GM23338 (cell line): ENCODE measurements at regions not wholly inside any gene's neighbourhood (a gene's known extent, or its start where the extent isn't known, plus 50 kb on each side); places are given as distances from the start of the nearest gene placed in this dataset.

Experiments used
- ATAC-seq: fragments of 200-7000 bp; cut with Tn5 transposase; 3 replicates; pipeline ENCODE4 v1.9.1; 2020
- DNase-seq: peaks from one replicate; pipeline ENCODE4 v3.0.0-alpha.2; 2015; ENCODE audit warnings: low spot score
- H2AFZ ChIP-seq: fragments of 200-600 bp; sonication (generic); 2 replicates; pipeline ENCODE4 v1.8.0; 2016; ENCODE audit warnings: antibody characterized with exemption, mild to moderate bottlenecking, moderate library complexity
- H3F3A ChIP-seq: fragments of 200-600 bp; sonication (generic); replicated peaks from 2 replicates; pipeline ENCODE4 v1.8.0; 2017; ENCODE audit warnings: antibody characterized with exemption, mixed run types, low read depth
- H3K27ac ChIP-seq: fragments of 200-600 bp; sonication (generic); 2 replicates; pipeline ENCODE4 v1.6.1; 2016; ENCODE audit warnings: low read depth
- H3K27me3 ChIP-seq: fragments of 200-600 bp; sonication (generic); 2 replicates; pipeline ENCODE4 v1.8.0; 2016; ENCODE audit warnings: mild to moderate bottlenecking, mixed run types, moderate library complexity; ENCODE audit not compliant: insufficient read depth
- H3K36me3 ChIP-seq: fragments of 200-600 bp; sonication (generic); 2 replicates; pipeline ENCODE4 v1.8.0; 2016; ENCODE audit warnings: mild to moderate bottlenecking; ENCODE audit not compliant: insufficient read depth
- H3K4me1 ChIP-seq: fragments of 200-600 bp; sonication (generic); 2 replicates; pipeline ENCODE4 v1.8.0; 2016; ENCODE audit warnings: mild to moderate bottlenecking, moderate library complexity; ENCODE audit not compliant: insufficient read depth
- H3K4me2 ChIP-seq: fragments of 200-600 bp; sonication (generic); 2 replicates; pipeline ENCODE4 v1.7.1; 2017; ENCODE audit warnings: mixed run types
- H3K4me3 ChIP-seq: fragments of 200-600 bp; sonication (generic); 2 replicates; pipeline ENCODE4 v1.6.1; 2016; ENCODE audit warnings: mixed run types
- H3K79me2 ChIP-seq: fragments of 200-600 bp; sonication (generic); replicated peaks from 2 replicates; pipeline ENCODE4 v1.8.0; 2017; ENCODE audit warnings: mild to moderate bottlenecking; ENCODE audit not compliant: insufficient read depth
- H3K9me2 ChIP-seq: fragments of 200-600 bp; sonication (generic); 2 replicates; pipeline ENCODE4 v1.8.0; 2017; ENCODE audit not compliant: insufficient read depth
- H4K20me1 ChIP-seq: fragments of 200-600 bp; sonication (generic); replicated peaks from 2 replicates; pipeline ENCODE4 v1.8.0; 2017; ENCODE audit warnings: mild to moderate bottlenecking; ENCODE audit not compliant: insufficient read depth
- H3K27ac Mint-ChIP-seq: 2 replicates; pipeline ENCODE4 v1.8.0; 2020; ENCODE audit warnings: inconsistent platforms, mild to moderate bottlenecking, moderate library complexity, mixed read lengths
- H3K27me3 Mint-ChIP-seq: 3 replicates; pipeline ENCODE4 v1.8.0; 2022; ENCODE audit warnings: low read depth, mild to moderate bottlenecking, moderate library complexity, mixed read lengths, inconsistent platforms; ENCODE audit not compliant: insufficient read depth, poor library complexity
- H3K36me3 Mint-ChIP-seq: 3 replicates; pipeline ENCODE4 v1.8.0; 2021; ENCODE audit warnings: low read depth, mild to moderate bottlenecking, inconsistent platforms, moderate library complexity, mixed read lengths
- H3K4me1 Mint-ChIP-seq: 3 replicates; pipeline ENCODE4 v1.8.0; 2020; ENCODE audit warnings: mild to moderate bottlenecking, inconsistent platforms, mixed read lengths
- H3K4me3 Mint-ChIP-seq: 3 replicates; pipeline ENCODE4 v1.8.0; 2021; ENCODE audit warnings: moderate library complexity, mild to moderate bottlenecking, inconsistent platforms, mixed read lengths
- H3K9me3 Mint-ChIP-seq: 3 replicates; pipeline ENCODE4 v1.8.0; 2020; ENCODE audit warnings: moderate library complexity, mild to moderate bottlenecking, inconsistent platforms, mixed read lengths
- CREB1 ChIP-seq: fragments of 250-450 bp; sonication (Bioruptor Pico); IDR thresholded peaks from 2 replicates; pipeline ENCODE4 v1.5.0; 2020; ENCODE audit warnings: low read depth, mild to moderate bottlenecking, moderate library complexity
- CTCF ChIP-seq, 2 experiments: fragments of 200-600 bp in 1 of 2; sonication (generic) in 1 of 2; conservative IDR thresholded peaks; 2 replicates each; pipeline versions ENCODE4 v1.5.1 to v1.6.1; 2016 to 2017; ENCODE audit warnings: antibody characterized with exemption in 2 of 2, low read depth in 2 of 2, mild to moderate bottlenecking in 2 of 2, moderate library complexity in 1 of 2
- ETS1 ChIP-seq: IDR thresholded peaks from 2 replicates; pipeline ENCODE4 v1.6.1; 2016; ENCODE audit warnings: antibody characterized with exemption
- EZH2 ChIP-seq: fragments of 200-600 bp; sonication (generic); IDR thresholded peaks from one replicate; pipeline ENCODE4 v1.8.0; 2017; ENCODE audit warnings: antibody characterized with exemption, mild to moderate bottlenecking, low read depth; ENCODE audit not compliant: unreplicated experiment
- EZH2phosphoT487 ChIP-seq: fragments of 200-600 bp; sonication (generic); IDR thresholded peaks from one replicate; pipeline ENCODE4 v1.8.1; 2018; ENCODE audit warnings: antibody characterized with exemption; ENCODE audit not compliant: unreplicated experiment
- JUNB ChIP-seq: IDR thresholded peaks from one replicate; pipeline ENCODE4 v1.6.1; 2016; ENCODE audit warnings: antibody characterized with exemption; ENCODE audit not compliant: unreplicated experiment
- NANOG ChIP-seq: IDR thresholded peaks from 2 replicates; pipeline ENCODE4 v1.6.1; 2016; ENCODE audit warnings: antibody characterized with exemption, borderline replicate concordance
- POLR2AphosphoS5 ChIP-seq: IDR thresholded peaks from 2 replicates; pipeline ENCODE4 v1.6.1; 2016; ENCODE audit warnings: antibody characterized with exemption, low read depth
- REST ChIP-seq: IDR thresholded peaks from one replicate; pipeline ENCODE4 v1.6.1; 2018; ENCODE audit warnings: antibody characterized with exemption; ENCODE audit not compliant: unreplicated experiment
- STAT1 ChIP-seq: IDR thresholded peaks from one replicate; pipeline ENCODE4 v1.6.1; 2016; ENCODE audit warnings: antibody characterized with exemption; ENCODE audit not compliant: unreplicated experiment
- ZNF114 ChIP-seq: fragments of 250-450 bp; sonication (Bioruptor Pico); IDR thresholded peaks from 2 replicates; pipeline ENCODE4 v1.5.0; 2020; ENCODE audit warnings: mild to moderate bottlenecking, moderate library complexity
- ZNF331 ChIP-seq: fragments of 250-450 bp; sonication (Bioruptor Pico); IDR thresholded peaks from 2 replicates; pipeline ENCODE4 v1.5.0; 2020; ENCODE audit warnings: low read depth, mild to moderate bottlenecking, moderate library complexity
- ZNF462 ChIP-seq: fragments of 250-450 bp; sonication (Bioruptor Pico); IDR thresholded peaks from 2 replicates; pipeline ENCODE4 v1.5.0; 2020; ENCODE audit warnings: mild to moderate bottlenecking, moderate library complexity

GRCh38 chr4:1487761-1488160 lies 81.5 kb upstream of the NKX1-1 start:
- Histone ChIP-seq H3K4me1 (no peaks in the 10 kb centered on the region), H3K4me3 (no peak overlapping the region)

More at GRCh38 chr4:1487761-1488160, 81.5 kb upstream of the NKX1-1 start:
- Mint-ChIP-seq H3K27ac (no peak overlapping the region), H3K36me3 (peaks cover 7% of the 10 kb centered on the region; the same call in 2 of the 3 replicates), H3K4me1 (no peaks in the 10 kb centered on the region), H3K9me3 (peaks cover 43% of the 10 kb centered on the region), H3K27me3 (peaks cover 5% of the 10 kb centered on the region), H3K4me3 (no peak overlapping the region)
- no peaks in the 10 kb centered on the region for H3K79me2 ChIP-seq
- H3K4me2 ChIP-seq = no peak overlapping the region
- ATAC-seq = no peak
- H3K27ac ChIP-seq = no peak overlapping the region
- no peaks in the 10 kb centered on the region for H4K20me1 ChIP-seq
- DNase-seq = no peak
- no peak overlapping the region for H2AFZ ChIP-seq
- H3K36me3 ChIP-seq = no peaks in the 10 kb centered on the region
- no peaks in the 10 kb centered on the region for H3K9me2 ChIP-seq
- TF ChIP-seq STAT1 = no peak
- TF ChIP-seq CREB1 (CRISPR knock-in tag) = no peak
- no peak for TF ChIP-seq ZNF114 (CRISPR knock-in tag)
- no peak for TF ChIP-seq ZNF331
- no peak for TF ChIP-seq EZH2phosphoT487
- TF ChIP-seq REST = no peak
- no peak for TF ChIP-seq CTCF (conservative IDR thresholded peaks at IDR 0.05; ENCODE audit: low read depth in 2 of 2)
- no peak for TF ChIP-seq POLR2AphosphoS5
- no peak for TF ChIP-seq ZNF462 (CRISPR knock-in tag)
- TF ChIP-seq NANOG = no peak
- no peak for TF ChIP-seq JUNB
- no peak for TF ChIP-seq EZH2
- no peak for TF ChIP-seq ETS1
- no peaks in the 10 kb centered on the region for H3F3A ChIP-seq
- no peaks in the 10 kb centered on the region for H3K27me3 ChIP-seq
